K562 (cell line): ENCODE measurements at regions not wholly inside any gene's neighbourhood (a gene's known extent, or its start where the extent isn't known, plus 50 kb on each side); places are given as distances from the start of the nearest gene placed in this dataset.
A peak's percentile ranks its signal among the peaks of the same experiment; 100 is the strongest.

Source experiments
- C11orf30 ChIP-seq: fragments of 450-650 bp; IDR thresholded peaks from 2 replicates; pipeline ENCODE4 v1.6.1; 2016; ENCODE audit warnings: low read depth, mild to moderate bottlenecking
- CBFA2T2 ChIP-seq: fragments of 450-650 bp; conservative IDR thresholded peaks from 2 replicates; pipeline ENCODE4 v1.6.1; 2017; ENCODE audit warnings: mild to moderate bottlenecking
- CREB3L1 ChIP-seq: fragments of 450-650 bp; IDR thresholded peaks from 2 replicates; pipeline ENCODE4 v1.6.1; 2014; ENCODE audit warnings: low read depth, mild to moderate bottlenecking, moderate library complexity, borderline replicate concordance
- DMBX1 ChIP-seq: fragments of 250-450 bp; sonication (Bioruptor Pico); IDR thresholded peaks from 2 replicates; pipeline ENCODE4 v1.8.0; 2022; ENCODE audit warnings: inconsistent platforms, mild to moderate bottlenecking, moderate library complexity, borderline replicate concordance
- HEY1 ChIP-seq: fragments of 250-450 bp; sonication (Bioruptor Pico); IDR thresholded peaks from 2 replicates; pipeline ENCODE4 v1.5.0; 2020; ENCODE audit warnings: mild to moderate bottlenecking, moderate library complexity, borderline replicate concordance
- KLF1 ChIP-seq: fragments of 450-650 bp; IDR thresholded peaks from 2 replicates; pipeline ENCODE4 v1.6.1; 2016; ENCODE audit warnings: missing genetic modification characterization, missing compliant biosample characterization
- NR2C1 ChIP-seq, 2 experiments: fragments of 450-650 bp; IDR thresholded peaks; 2 replicates each; pipeline ENCODE4 v1.6.1; 2017; ENCODE audit warnings: mild to moderate bottlenecking in 2 of 2, antibody characterized with exemption in 1 of 2, inconsistent platforms in 1 of 2, missing compliant biosample characterization in 1 of 2, missing genetic modification characterization in 1 of 2
- POLR2G ChIP-seq: fragments of 200-400 bp; formaldehyde crosslinking; IDR thresholded peaks from 2 replicates; pipeline ENCODE4 v1.6.1; 2017; ENCODE audit warnings: low read depth, mild to moderate bottlenecking, antibody characterized with exemption, low read length, moderate library complexity
- POLR3A ChIP-seq: IDR thresholded peaks from 2 replicates; pipeline ENCODE4 v1.6.1; 2011; ENCODE audit warnings: borderline replicate concordance, mild to moderate bottlenecking, moderate library complexity; ENCODE audit not compliant: insufficient read length, insufficient read depth; ENCODE audit errors: extremely low read depth
- RBBP5 ChIP-seq: fragments of 200-600 bp; sonication (generic); IDR thresholded peaks from 2 replicates; pipeline ENCODE4 v1.6.1; 2012; ENCODE audit warnings: borderline replicate concordance, mild to moderate bottlenecking, low read length, control low read depth, inconsistent platforms; ENCODE audit not compliant: insufficient read depth, poor library complexity, severe bottlenecking
- SIRT6 ChIP-seq: IDR thresholded peaks from one replicate; pipeline ENCODE4 v1.6.1; 2012; ENCODE audit warnings: low read depth, mild to moderate bottlenecking, control low read depth, inconsistent platforms, low read length, moderate library complexity
- SMARCC2 ChIP-seq: fragments of 450-650 bp; IDR thresholded peaks from 2 replicates; pipeline ENCODE4 v1.6.1; 2017; ENCODE audit warnings: antibody characterized with exemption, moderate library complexity, mild to moderate bottlenecking, low read depth
- TEAD4 ChIP-seq, 2 experiments: sonication (generic) in 1 of 2; formaldehyde crosslinking in 1 of 2; IDR thresholded peaks; 2 replicates each; pipeline versions ENCODE4 v1.6.1 to v1.8.0; 2012 to 2022; ENCODE audit warnings: borderline replicate concordance in 1 of 2, inconsistent platforms in 1 of 2, low read length in 1 of 2, mild to moderate bottlenecking in 1 of 2, missing genetic modification reagents in 1 of 2
- TFAM ChIP-seq: fragments of 250-450 bp; sonication (Bioruptor Pico); conservative IDR thresholded peaks from 2 replicates; pipeline ENCODE4 v1.5.0; 2021; ENCODE audit warnings: mild to moderate bottlenecking, moderate library complexity
- ZHX1 ChIP-seq: fragments of 150-350 bp; conservative IDR thresholded peaks from 2 replicates; pipeline ENCODE4 v1.6.1; 2014; ENCODE audit warnings: low read length
- ZNF696 ChIP-seq: fragments of 250-450 bp; sonication (Bioruptor Pico); conservative IDR thresholded peaks from 2 replicates; pipeline ENCODE4 v1.4.0; 2020; ENCODE audit warnings: mild to moderate bottlenecking, moderate library complexity
- TF ChIP-seq, protein P1 (sequence below), 2 experiments: fragments of 200-800 bp in 1 of 2; sonication (Bioruptor generic) in 1 of 2; sonication (generic) in 1 of 2; formaldehyde crosslinking in 1 of 2; IDR thresholded peaks in 1 of 2; conservative IDR thresholded peaks in 1 of 2; 2 replicates each; pipeline versions ENCODE4 v1.5.0 to v1.6.1; 2016 to 2020; ENCODE audit warnings: missing compliant biosample characterization in 1 of 2, missing genetic modification characterization in 1 of 2, missing genetic modification reagents in 1 of 2
- TF ChIP-seq, protein P2 (sequence below): sonication (generic); formaldehyde crosslinking; IDR thresholded peaks from 2 replicates; pipeline ENCODE4 v1.8.0; 2022; ENCODE audit warnings: mild to moderate bottlenecking, missing genetic modification reagents

DNA sequence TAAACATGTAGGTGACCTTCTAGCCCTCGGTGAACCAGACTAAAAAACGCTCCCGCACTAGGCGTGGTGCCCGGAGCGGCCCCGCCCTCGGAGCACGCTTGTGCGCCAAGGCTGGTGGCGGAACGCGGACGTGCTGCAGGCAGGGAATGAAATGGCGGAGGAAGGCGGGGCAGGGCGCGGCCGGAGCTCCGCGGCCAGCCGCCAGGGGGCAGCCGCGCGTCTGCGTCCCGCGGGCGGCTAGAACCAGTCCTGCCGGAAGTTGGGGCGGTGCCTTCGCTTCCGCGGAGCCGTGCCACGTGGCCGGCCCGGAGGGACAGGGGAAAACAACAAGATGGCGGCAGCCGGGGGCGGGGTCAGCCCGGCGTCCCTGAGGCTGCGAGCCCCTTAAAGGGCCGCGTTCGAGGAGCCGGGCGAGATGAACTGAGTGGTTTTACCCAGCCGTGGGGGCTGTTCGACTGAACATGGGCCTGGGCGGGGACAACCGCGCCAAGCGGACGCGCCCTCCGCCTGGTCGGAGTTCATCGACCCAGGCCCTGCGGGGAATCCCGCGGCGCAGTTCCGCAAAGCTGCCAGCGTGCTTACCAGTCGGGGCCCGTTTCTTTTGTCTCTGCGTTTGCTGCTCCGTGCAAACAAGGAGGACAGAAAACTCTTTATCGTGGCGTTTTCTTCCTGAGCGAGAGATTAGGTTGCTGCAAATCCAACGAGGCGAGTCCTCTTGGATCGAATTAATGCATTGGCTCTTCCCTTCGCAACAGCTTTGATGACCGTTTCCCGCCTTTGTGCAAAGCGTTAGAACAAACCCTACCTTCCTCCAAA lies 90.9 kb upstream of the CHD2 start (continued):
- peak; percentile 100 for TF ChIP-seq CREB3L1
- TF ChIP-seq HEY1: no peak
- TF ChIP-seq, protein P1, sequence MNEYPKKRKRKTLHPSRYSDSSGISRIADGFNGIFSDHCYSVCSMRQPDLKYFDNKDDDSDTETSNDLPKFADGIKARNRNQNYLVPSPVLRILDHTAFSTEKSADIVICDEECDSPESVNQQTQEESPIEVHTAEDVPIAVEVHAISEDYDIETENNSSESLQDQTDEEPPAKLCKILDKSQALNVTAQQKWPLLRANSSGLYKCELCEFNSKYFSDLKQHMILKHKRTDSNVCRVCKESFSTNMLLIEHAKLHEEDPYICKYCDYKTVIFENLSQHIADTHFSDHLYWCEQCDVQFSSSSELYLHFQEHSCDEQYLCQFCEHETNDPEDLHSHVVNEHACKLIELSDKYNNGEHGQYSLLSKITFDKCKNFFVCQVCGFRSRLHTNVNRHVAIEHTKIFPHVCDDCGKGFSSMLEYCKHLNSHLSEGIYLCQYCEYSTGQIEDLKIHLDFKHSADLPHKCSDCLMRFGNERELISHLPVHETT (CRISPR knock-in tag; conservative IDR thresholded peaks at IDR 0.05 in 1 of 2, IDR thresholded peaks at IDR 0.05 in 1 of 2): peak in 1 of 2 experiments; percentile 83; a peak in 2 of 4 replicates
- TF ChIP-seq RBBP5: peak; percentile 67
- no peak for TF ChIP-seq SIRT6
- no peak for TF ChIP-seq NR2C1 (IDR thresholded peaks at IDR 0.05)
- TF ChIP-seq NR2C1 (tag; IDR thresholded peaks at IDR 0.05): peak; percentile 19; the same call in 1 of the 2 replicates
- TF ChIP-seq DMBX1 (CRISPR knock-in tag): no peak; the same call in none of the 2 replicates
- no peak; the same call in 1 of the 2 replicates for TF ChIP-seq C11orf30
- peak; percentile 66 for TF ChIP-seq TEAD4 (IDR thresholded peaks at IDR 0.05; ENCODE audit: low read length)
- TF ChIP-seq TEAD4 (CRISPR knock-in tag; IDR thresholded peaks at IDR 0.05; ENCODE audit: borderline replicate concordance): no peak
- peak; percentile 99 for TF ChIP-seq KLF1 (tag)
- TF ChIP-seq ZNF696 (CRISPR knock-in tag): no peak
- TF ChIP-seq CBFA2T2: peak; percentile 30; the same call in 1 of the 2 replicates
- TF ChIP-seq ZHX1: no peak; the same call in 1 of the 2 replicates
- TF ChIP-seq SMARCC2: no peak
- no peak for TF ChIP-seq POLR3A
- peak; percentile 95 for TF ChIP-seq POLR2G
- TF ChIP-seq, protein P2, sequence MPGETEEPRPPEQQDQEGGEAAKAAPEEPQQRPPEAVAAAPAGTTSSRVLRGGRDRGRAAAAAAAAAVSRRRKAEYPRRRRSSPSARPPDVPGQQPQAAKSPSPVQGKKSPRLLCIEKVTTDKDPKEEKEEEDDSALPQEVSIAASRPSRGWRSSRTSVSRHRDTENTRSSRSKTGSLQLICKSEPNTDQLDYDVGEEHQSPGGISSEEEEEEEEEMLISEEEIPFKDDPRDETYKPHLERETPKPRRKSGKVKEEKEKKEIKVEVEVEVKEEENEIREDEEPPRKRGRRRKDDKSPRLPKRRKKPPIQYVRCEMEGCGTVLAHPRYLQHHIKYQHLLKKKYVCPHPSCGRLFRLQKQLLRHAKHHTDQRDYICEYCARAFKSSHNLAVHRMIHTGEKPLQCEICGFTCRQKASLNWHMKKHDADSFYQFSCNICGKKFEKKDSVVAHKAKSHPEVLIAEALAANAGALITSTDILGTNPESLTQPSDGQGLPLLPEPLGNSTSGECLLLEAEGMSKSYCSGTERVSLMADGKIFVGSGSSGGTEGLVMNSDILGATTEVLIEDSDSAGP (CRISPR knock-in tag): peak; percentile 87
- TF ChIP-seq TFAM (CRISPR knock-in tag): no peak
